ENCODE measurements at regions not wholly inside any gene's neighbourhood (a gene's known extent, or its start where the extent isn't known, plus 50 kb on each side); places are given as distances from the start of the nearest gene placed in this dataset.

- DNase-seq (ENCODE audit: low read depth): no peak
- H3K4me3 ChIP-seq (ENCODE audit: control insufficient read depth, low read depth, low read length): no peak overlapping the region
- no peak for TF ChIP-seq CTCF (IDR thresholded peaks at IDR 0.05; ENCODE audit: control insufficient read depth, insufficient read depth, low read depth, low read length, missing control alignments)
Measured at GRCh38 chr2:161101406-161101805, 58.8 kb upstream of the TANK start.

GRCh38 chr2:161102770-161103450 is 57.3 kb upstream of the TANK start:
- H3K4me3 ChIP-seq (ENCODE audit: control insufficient read depth, low read depth, low read length): no peak overlapping the region
- no peak for TF ChIP-seq CTCF (IDR thresholded peaks at IDR 0.05; ENCODE audit: control insufficient read depth, insufficient read depth, low read depth, low read length, missing control alignments)
- DNase-seq (ENCODE audit: low read depth): no peak

GRCh38 chr2:161103451-161103831 is 56.8 kb upstream of the TANK start:
- no peak overlapping the region for H3K4me3 ChIP-seq (ENCODE audit: control insufficient read depth, low read depth, low read length)
- TF ChIP-seq CTCF (IDR thresholded peaks at IDR 0.05; ENCODE audit: control insufficient read depth, insufficient read depth, low read depth, low read length, missing control alignments): no peak
- no peak for DNase-seq (ENCODE audit: low read depth)

GRCh38 chr2:161104054-161104553 is 56.1 kb upstream of the TANK start:
- no peak overlapping the region for H3K4me3 ChIP-seq (ENCODE audit: control insufficient read depth, low read depth, low read length)
- DNase-seq (ENCODE audit: low read depth): no peak
- no peak for TF ChIP-seq CTCF (IDR thresholded peaks at IDR 0.05; ENCODE audit: control insufficient read depth, insufficient read depth, low read depth, low read length, missing control alignments)

GRCh38 chr2:161107265-161107664 is 53.0 kb upstream of the TANK start:
- no peak overlapping the region for H3K4me3 ChIP-seq (ENCODE audit: control insufficient read depth, low read depth, low read length)
- no peak for TF ChIP-seq CTCF (IDR thresholded peaks at IDR 0.05; ENCODE audit: control insufficient read depth, insufficient read depth, low read depth, low read length, missing control alignments)
- DNase-seq (ENCODE audit: low read depth): no peak

Data from AG09309 (cell line).